ENCODE measurements at regions not wholly inside any gene's neighbourhood (a gene's known extent, or its start where the extent isn't known, plus 50 kb on each side); places are given as distances from the start of the nearest gene placed in this dataset.
A peak's percentile ranks its signal among the peaks of the same experiment; 100 is the strongest.

DNA sequence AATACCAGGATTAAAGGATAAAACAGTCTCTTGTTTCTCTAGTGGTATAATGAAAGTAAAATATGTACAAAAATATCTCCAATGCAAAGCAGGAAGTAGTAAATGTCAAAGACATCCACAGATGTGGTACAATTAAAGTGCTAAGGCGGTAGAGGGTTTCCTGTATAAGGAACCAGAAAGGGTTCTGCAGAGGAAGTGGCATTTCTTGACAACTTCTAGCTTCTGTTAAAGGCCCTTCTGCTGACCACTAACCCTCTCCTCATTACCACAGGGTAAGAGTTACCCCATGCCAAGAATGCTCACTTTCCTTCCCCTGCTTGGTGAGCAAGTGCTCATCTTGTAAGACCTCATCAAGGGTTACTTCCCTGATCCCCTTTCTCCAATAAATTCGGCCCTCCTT is 883.6 kb upstream of the NR2F2 start:
- H3K4me3 ChIP-seq (ENCODE audit: low read length) = no peak overlapping the region
- no peaks in the 10 kb centered on the region for H3K27me3 ChIP-seq (replicated peaks; ENCODE audit: control insufficient read depth, insufficient read depth, low read length)
- H3K9me3 ChIP-seq (ENCODE audit: control insufficient read depth, low read length) = no peaks in the 10 kb centered on the region
- H3K36me3 ChIP-seq (ENCODE audit: control insufficient read depth, insufficient read depth, low read length, severe bottlenecking) = no peaks in the 10 kb centered on the region
- no peak overlapping the region for H3K9ac ChIP-seq (ENCODE audit: low read length)
- DNase-seq (ENCODE audit: low read depth) = no peak
- H3K4me1 ChIP-seq (ENCODE audit: control insufficient read depth, insufficient read depth, low read length) = peaks cover 24% of the 10 kb centered on the region

DNA sequence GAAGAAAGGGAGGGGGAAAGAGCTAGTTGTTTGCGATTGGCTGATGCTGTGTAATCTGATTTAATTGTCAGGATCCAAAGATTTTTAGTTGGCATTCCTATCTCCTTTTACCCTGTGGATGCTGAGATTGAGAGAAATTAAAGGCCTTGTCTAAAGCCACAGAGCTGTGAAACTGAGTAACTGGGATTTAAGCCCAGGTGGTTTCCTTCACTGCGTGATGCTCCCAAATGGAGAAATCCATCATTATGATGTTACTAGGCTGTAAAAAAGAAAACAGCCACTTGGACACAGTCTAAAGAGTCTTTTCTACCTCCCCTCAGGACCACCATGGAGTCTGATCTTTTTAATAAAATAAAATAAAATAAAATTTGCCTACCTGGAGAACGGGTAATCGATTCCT is 883.0 kb upstream of the NR2F2 start:
- no peaks in the 10 kb centered on the region for H3K36me3 ChIP-seq (ENCODE audit: control insufficient read depth, insufficient read depth, low read length, severe bottlenecking)
- no peak overlapping the region for H3K9ac ChIP-seq (ENCODE audit: low read length)
- H3K4me3 ChIP-seq (ENCODE audit: low read length) = no peak overlapping the region
- H3K27me3 ChIP-seq (replicated peaks; ENCODE audit: control insufficient read depth, insufficient read depth, low read length) = no peaks in the 10 kb centered on the region
- no peaks in the 10 kb centered on the region for H3K9me3 ChIP-seq (ENCODE audit: control insufficient read depth, low read length)
- peaks cover 18% of the 10 kb centered on the region for H3K4me1 ChIP-seq (ENCODE audit: control insufficient read depth, insufficient read depth, low read length)
- DNase-seq (ENCODE audit: low read depth) = no peak

DNA sequence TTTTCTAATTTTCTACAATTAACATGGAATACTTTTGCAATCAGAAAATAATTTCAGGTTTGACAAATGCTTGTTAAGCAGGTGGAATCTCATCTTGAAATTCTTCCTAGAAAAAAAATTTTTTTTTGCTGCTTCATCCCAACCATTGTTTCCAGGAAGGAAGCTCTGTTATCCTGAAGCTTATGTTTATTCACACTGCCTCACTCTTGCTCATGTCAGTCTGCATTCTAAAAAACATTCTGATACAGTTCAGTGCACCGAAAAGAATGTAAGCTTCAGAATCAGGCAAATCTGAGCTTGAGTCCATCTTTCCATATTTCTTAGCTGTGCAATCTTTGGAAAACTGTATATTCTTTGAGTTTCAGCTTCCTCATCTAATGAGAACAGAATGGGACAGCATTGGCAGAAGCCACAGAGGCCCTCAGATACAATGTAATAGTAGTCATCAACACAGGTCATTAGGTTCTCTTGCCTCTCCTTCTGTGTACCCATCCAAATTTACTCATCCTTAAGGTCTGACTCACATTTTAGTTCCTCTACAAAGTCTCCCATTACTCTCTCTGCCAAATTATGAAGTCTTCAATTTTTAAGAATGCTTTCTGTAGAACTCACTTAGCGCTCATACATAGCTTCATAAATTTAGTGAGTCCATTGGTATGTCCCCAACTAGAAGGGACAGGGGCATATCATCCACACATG is 881.8 kb upstream of the NR2F2 start:
- Histone ChIP-seq H3K9ac (ENCODE audit: low read length) (peak overlapping the region; percentile 0), H3K4me1 (ENCODE audit: control insufficient read depth, insufficient read depth, low read length) (peaks cover 15% of the 10 kb centered on the region), H3K4me3 (ENCODE audit: low read length) (no peak overlapping the region), H3K9me3 (ENCODE audit: control insufficient read depth, low read length) (no peaks in the 10 kb centered on the region), H3K36me3 (ENCODE audit: control insufficient read depth, insufficient read depth, low read length, severe bottlenecking) (no peaks in the 10 kb centered on the region), H3K27me3 (replicated peaks; ENCODE audit: control insufficient read depth, insufficient read depth, low read length) (no peaks in the 10 kb centered on the region)
- DNase-seq (ENCODE audit: low read depth) = peak; percentile 34

DNA sequence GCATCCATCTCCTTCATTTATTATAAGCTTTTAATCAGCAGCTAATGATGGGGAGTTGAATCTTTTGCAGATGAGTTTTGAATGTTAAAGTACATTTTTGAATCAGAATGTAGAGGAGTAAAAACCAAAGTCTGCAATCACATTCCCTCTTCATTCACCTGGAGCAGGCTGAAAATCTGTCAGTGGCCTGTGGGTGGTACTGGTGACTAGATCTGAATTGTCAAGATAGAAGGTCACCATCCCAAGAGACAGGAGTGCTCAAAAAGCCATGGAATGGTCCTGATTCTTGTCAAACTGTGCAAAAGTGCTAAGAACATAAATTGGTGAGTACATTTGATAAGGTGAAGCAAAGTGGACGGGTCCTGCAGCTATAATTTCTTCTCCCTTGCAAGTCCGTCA is 881.3 kb upstream of the NR2F2 start:
- DNase-seq (ENCODE audit: low read depth) = no peak
- no peaks in the 10 kb centered on the region for H3K27me3 ChIP-seq (replicated peaks; ENCODE audit: control insufficient read depth, insufficient read depth, low read length)
- H3K36me3 ChIP-seq (ENCODE audit: control insufficient read depth, insufficient read depth, low read length, severe bottlenecking) = no peaks in the 10 kb centered on the region
- peaks cover 15% of the 10 kb centered on the region for H3K4me1 ChIP-seq (ENCODE audit: control insufficient read depth, insufficient read depth, low read length)
- H3K9me3 ChIP-seq (ENCODE audit: control insufficient read depth, low read length) = no peaks in the 10 kb centered on the region
- H3K4me3 ChIP-seq (ENCODE audit: low read length) = no peak overlapping the region
- no peak overlapping the region for H3K9ac ChIP-seq (ENCODE audit: low read length)

DNA sequence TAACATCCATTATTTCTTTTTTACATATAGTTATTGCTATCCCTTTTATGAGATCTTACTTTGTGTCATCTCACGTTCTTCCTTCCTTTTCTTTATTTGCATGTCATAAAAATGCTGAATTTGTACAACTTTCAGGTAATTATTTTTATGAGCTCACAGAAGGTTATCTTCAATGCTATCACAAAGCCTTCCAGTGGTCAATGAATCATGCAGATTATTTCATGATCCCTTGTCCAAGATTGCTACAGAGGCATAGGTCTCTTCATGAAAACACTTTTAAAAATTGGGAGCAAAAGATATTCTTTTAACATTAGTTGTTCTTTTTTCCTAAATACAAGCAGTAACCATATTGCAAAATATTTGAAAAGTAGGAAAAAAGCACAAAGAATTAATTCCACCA is 880.1 kb upstream of the NR2F2 start:
- Histone ChIP-seq H3K9me3 (ENCODE audit: control insufficient read depth, low read length) (no peaks in the 10 kb centered on the region), H3K4me1 (ENCODE audit: control insufficient read depth, insufficient read depth, low read length) (peaks cover 15% of the 10 kb centered on the region), H3K9ac (ENCODE audit: low read length) (no peak overlapping the region), H3K27me3 (replicated peaks; ENCODE audit: control insufficient read depth, insufficient read depth, low read length) (no peaks in the 10 kb centered on the region), H3K36me3 (ENCODE audit: control insufficient read depth, insufficient read depth, low read length, severe bottlenecking) (no peaks in the 10 kb centered on the region), H3K4me3 (ENCODE audit: low read length) (no peak overlapping the region)
- no peak for DNase-seq (ENCODE audit: low read depth)

DNA sequence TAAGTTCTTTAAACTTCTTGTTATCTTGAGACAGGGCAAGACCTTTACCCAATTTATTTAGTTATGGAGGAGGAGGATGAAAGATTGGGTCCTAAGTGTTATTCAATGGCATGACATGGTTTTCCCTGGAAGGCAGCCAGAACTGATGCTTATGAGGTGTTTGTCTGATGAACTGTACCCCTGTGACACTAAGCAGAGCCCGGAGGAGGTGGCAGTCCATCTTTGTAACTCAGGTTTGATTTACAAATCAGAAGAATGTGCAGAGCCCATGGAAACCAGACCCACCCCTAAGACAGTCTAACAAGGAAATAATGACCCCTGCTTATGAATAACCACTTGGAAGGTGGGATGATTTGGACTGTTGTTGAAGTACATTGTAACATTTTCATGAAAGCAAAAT is 878.6 kb upstream of the NR2F2 start:
- no peak for DNase-seq (ENCODE audit: low read depth)
- H3K36me3 ChIP-seq (ENCODE audit: control insufficient read depth, insufficient read depth, low read length, severe bottlenecking) = no peaks in the 10 kb centered on the region

DNA sequence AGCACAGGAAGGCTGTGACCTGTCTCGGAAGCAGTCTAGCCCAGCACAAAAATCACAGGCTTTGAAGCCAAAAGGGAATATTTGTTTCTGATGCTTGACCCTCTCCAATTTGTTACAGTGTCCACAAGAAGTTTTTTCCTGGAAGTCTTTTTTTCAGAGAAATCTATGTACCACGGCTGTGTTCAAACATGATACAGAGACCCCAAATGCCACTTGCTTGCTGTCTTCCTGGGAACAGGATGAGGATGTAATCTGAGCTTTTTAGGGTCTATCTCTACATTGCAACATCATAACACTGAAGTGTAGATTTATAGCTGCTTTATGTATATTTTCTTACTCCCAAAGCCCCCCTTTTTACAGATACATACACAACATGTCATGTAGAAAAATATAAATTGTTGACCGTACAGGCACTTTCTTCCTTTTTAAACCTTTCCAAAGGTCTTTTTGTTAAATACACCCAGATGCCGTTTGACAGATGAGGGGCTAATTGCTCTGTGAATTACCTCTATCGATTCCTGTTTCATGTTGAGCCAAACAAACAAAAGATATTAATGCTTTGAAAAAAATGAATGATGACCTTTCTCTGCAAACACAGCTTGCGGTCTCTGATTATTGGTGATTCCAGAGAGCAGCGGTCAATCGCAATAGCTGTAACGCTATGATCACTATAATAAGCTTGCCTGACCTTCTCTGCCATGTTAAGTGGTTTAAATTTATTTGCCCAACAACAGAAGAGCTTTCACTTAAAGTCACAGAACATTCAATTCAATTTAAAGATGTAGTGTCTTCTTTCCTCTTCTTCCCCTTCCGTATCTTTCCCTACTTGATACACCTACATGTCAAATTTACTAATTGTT is 875.9 kb upstream of the NR2F2 start:
- Histone ChIP-seq H3K9me3 (ENCODE audit: control insufficient read depth, low read length) (no peaks in the 10 kb centered on the region), H3K4me3 (ENCODE audit: low read length) (no peak overlapping the region), H3K27me3 (replicated peaks; ENCODE audit: control insufficient read depth, insufficient read depth, low read length) (no peaks in the 10 kb centered on the region), H3K9ac (ENCODE audit: low read length) (no peak overlapping the region), H3K36me3 (ENCODE audit: control insufficient read depth, insufficient read depth, low read length, severe bottlenecking) (no peaks in the 10 kb centered on the region), H3K4me1 (ENCODE audit: control insufficient read depth, insufficient read depth, low read length) (peaks cover 18% of the 10 kb centered on the region)
- DNase-seq (ENCODE audit: low read depth) = no peak

More for the DNA sequence above, 878.6 kb upstream of the NR2F2 start:
- H3K9me3 ChIP-seq (ENCODE audit: control insufficient read depth, low read length) = no peaks in the 10 kb centered on the region
- H3K9ac ChIP-seq (ENCODE audit: low read length) = no peak overlapping the region
- H3K4me3 ChIP-seq (ENCODE audit: low read length) = no peak overlapping the region
- no peaks in the 10 kb centered on the region for H3K27me3 ChIP-seq (replicated peaks; ENCODE audit: control insufficient read depth, insufficient read depth, low read length)
- peaks cover 15% of the 10 kb centered on the region for H3K4me1 ChIP-seq (ENCODE audit: control insufficient read depth, insufficient read depth, low read length)

DNA sequence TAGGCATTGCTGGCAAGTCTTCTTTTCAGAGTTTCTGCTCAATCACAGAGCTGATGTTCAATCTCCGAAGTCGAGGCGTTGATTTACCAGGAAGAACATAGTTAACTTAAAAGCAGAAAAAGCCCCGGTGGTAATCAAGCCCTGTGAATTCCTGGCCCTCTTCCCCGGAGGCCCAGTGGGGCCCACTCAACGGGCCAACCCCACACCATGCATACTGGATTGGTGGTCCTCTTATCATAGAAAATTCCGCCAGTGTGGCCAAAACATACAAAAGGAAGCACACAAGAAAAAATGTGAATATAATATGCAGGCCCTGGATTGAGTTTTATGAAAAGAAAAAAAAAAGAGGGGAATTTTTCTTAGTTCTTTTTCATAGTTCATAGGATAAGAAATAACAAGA is 873.0 kb upstream of the NR2F2 start:
- H3K27me3 ChIP-seq (replicated peaks; ENCODE audit: control insufficient read depth, insufficient read depth, low read length) = no peaks in the 10 kb centered on the region
- no peak overlapping the region for H3K4me3 ChIP-seq (ENCODE audit: low read length)
- DNase-seq (ENCODE audit: low read depth) = no peak
- H3K36me3 ChIP-seq (ENCODE audit: control insufficient read depth, insufficient read depth, low read length, severe bottlenecking) = no peaks in the 10 kb centered on the region
- H3K9me3 ChIP-seq (ENCODE audit: control insufficient read depth, low read length) = no peaks in the 10 kb centered on the region
- peaks cover 20% of the 10 kb centered on the region for H3K4me1 ChIP-seq (ENCODE audit: control insufficient read depth, insufficient read depth, low read length)
- H3K9ac ChIP-seq (ENCODE audit: low read length) = peak overlapping the region; percentile 6

DNA sequence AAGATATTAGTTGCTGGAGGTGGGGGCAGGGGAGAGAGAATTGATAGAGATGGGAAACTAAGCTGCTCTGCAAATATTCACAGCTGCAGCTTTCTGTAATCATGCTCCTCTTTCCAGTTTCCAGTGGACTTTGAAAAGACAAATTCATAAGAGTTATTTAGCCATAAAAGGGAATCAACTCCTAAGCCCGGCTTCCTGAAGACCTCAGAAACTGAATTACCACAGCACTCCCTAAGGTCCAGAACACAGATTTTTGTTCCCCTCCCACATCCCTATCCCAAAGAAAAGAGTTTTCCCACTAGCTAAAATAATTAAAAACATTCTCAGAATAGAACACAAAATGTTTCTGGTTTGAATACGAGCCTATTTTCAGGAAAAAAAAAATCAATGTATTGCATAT is 871.8 kb upstream of the NR2F2 start:
- H3K4me1 ChIP-seq (ENCODE audit: control insufficient read depth, insufficient read depth, low read length) = peaks cover 20% of the 10 kb centered on the region
- peak overlapping the region; percentile 35 for H3K9ac ChIP-seq (ENCODE audit: low read length)
- no peaks in the 10 kb centered on the region for H3K9me3 ChIP-seq (ENCODE audit: control insufficient read depth, low read length)
- H3K4me3 ChIP-seq (ENCODE audit: low read length) = no peak overlapping the region
- H3K36me3 ChIP-seq (ENCODE audit: control insufficient read depth, insufficient read depth, low read length, severe bottlenecking) = no peaks in the 10 kb centered on the region
- no peaks in the 10 kb centered on the region for H3K27me3 ChIP-seq (replicated peaks; ENCODE audit: control insufficient read depth, insufficient read depth, low read length)
- DNase-seq (ENCODE audit: low read depth) = peak; percentile 26

DNA sequence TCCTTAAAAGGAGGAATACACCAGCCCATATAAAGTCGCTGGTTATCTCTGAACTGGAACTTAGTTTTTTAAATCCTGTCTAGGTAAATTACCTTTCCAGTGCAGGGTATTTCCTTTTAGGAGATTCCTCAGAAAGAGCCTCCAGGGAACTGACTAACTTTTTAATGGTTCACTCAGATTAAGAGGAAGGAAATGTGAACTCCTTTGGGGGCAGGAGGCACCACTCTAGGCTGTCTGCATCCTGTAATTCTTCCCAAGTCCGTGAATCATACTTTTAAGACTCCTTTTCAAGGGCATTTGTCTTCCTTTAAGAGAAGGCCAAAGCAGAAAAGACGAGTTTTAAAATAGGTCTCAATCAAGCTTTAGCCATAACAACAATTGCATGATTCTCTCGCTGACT is 871.2 kb upstream of the NR2F2 start:
- peak overlapping the region; percentile 35 for H3K9ac ChIP-seq (ENCODE audit: low read length)
- H3K4me1 ChIP-seq (ENCODE audit: control insufficient read depth, insufficient read depth, low read length) = peaks cover 20% of the 10 kb centered on the region
- H3K9me3 ChIP-seq (ENCODE audit: control insufficient read depth, low read length) = no peaks in the 10 kb centered on the region
- H3K4me3 ChIP-seq (ENCODE audit: low read length) = peak overlapping the region; percentile 23
- no peaks in the 10 kb centered on the region for H3K36me3 ChIP-seq (ENCODE audit: control insufficient read depth, insufficient read depth, low read length, severe bottlenecking)
- peak; percentile 29 for DNase-seq (ENCODE audit: low read depth)
- H3K27me3 ChIP-seq (replicated peaks; ENCODE audit: control insufficient read depth, insufficient read depth, low read length) = no peaks in the 10 kb centered on the region

DNA sequence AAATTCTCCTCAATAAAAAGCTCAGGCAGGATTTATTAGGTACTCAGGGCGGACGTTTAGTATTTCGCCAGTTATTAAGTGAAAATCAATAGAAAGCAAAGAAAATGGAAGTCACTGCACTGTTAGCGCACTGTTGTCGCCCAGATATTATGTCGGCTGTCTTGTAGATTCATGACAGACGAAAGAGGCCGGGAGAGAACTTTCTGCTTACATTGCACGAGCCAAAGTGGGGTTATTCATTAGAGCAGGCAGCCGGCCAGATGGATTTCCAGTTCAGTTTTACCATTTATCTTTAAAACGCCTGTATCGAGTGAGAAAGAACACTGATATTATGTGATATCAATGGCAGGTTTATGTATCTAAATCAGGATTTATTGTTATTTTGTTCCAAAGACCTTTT is 866.0 kb upstream of the NR2F2 start:
- Histone ChIP-seq H3K4me3 (ENCODE audit: low read length) (no peak overlapping the region), H3K4me1 (ENCODE audit: control insufficient read depth, insufficient read depth, low read length) (peaks cover 4% of the 10 kb centered on the region), H3K9ac (ENCODE audit: low read length) (no peak overlapping the region)

More for the DNA sequence above, 866.0 kb upstream of the NR2F2 start:
- no peaks in the 10 kb centered on the region for H3K27me3 ChIP-seq (replicated peaks; ENCODE audit: control insufficient read depth, insufficient read depth, low read length)
- no peak for DNase-seq (ENCODE audit: low read depth)
- H3K9me3 ChIP-seq (ENCODE audit: control insufficient read depth, low read length) = no peaks in the 10 kb centered on the region
- no peaks in the 10 kb centered on the region for H3K36me3 ChIP-seq (ENCODE audit: control insufficient read depth, insufficient read depth, low read length, severe bottlenecking)

All from adipocyte (in vitro differentiated cells).